GM12891 (cell line): ENCODE measurements at regions not wholly inside any gene's neighbourhood (a gene's known extent, or its start where the extent isn't known, plus 50 kb on each side); places are given as distances from the start of the nearest gene placed in this dataset.

ENCODE experiments used
- POLR2A ChIP-seq: IDR thresholded peaks from 2 replicates; pipeline ENCODE4 v1.6.1; 2011; ENCODE audit warnings: low read depth, low read length, control low read depth
- POLR2AphosphoS5 ChIP-seq: IDR thresholded peaks from 2 replicates; pipeline ENCODE4 v1.6.1; 2011; ENCODE audit warnings: low read depth, low read length, control low read depth
- SPI1 ChIP-seq: IDR thresholded peaks from 2 replicates; pipeline ENCODE4 v1.6.1; 2011; ENCODE audit warnings: low read depth, low read length, control low read depth

- TF ChIP-seq POLR2AphosphoS5, result no peak
- TF ChIP-seq POLR2A, result no peak
- no peak for TF ChIP-seq SPI1
Measured at GRCh38 chr22:23418159-23418788, 161.8 kb downstream of the IGLL1 start.
